ENCODE measurements at regions not wholly inside any gene's neighbourhood (a gene's known extent, or its start where the extent isn't known, plus 50 kb on each side); places are given as distances from the start of the nearest gene placed in this dataset.

GRCh38 chr9:1490341-1491232 lies 440.4 kb downstream of the DMRT2 start:
- DNase-seq (ENCODE audit: low spot score) = no peak

DNA sequence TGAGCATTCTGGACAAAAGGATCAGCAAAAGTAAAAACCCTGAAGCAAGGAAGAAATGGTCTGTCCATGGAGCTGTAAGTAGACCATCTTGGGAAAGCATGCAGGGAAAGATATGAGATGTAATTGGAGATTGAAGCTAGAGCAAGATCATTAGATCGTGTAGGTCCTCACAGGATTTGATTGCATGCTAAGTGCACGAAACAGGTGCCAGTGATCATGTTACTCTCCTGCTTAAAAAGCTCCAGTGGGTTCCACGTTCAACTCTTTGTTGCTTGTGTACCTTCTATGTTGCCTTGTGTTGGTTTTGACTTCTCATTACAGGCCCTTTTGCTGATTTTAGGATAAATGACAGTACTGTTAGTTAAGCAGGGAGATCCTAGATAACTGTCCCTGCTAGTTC lies 442.0 kb downstream of the DMRT2 start:
- DNase-seq (ENCODE audit: low spot score) = no peak

DNA sequence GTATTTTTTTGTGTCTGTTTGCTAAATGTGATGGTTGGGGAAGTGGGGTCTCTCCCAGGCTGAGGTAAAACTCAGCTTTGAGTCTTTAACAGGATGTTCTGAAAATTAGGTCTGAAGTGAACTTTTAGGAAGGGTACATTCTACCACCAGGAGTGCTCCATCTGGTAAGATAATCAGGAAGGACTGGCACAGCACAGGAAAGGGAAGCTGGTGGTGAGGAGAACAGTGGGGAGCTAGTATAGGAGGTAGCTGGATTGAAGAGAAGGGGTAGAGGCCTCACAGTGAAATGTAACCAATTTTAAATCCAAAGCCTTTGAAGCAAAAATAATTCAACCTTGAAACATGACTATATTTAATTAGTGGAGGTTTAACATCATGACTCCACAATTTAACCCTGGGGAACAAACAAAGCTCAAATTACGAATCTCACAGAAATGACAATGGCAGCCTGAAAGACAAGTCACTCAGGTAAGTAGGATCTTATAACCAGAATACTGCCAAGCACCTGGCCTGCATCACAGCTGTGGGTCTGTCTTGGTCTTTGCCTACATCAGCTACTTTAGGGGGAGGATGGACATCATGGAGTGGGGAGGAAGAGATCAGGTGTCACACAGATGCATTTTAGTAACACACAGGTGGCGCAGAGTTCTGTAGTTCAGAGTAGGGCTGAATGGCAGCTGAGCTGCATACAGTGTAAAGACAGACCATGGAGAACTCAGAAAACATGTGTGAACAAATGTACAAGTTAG lies 445.3 kb downstream of the DMRT2 start:
- no peak for DNase-seq (ENCODE audit: low spot score)

- DNase-seq (ENCODE audit: low spot score) = no peak
Measured at GRCh38 chr9:1505489-1505888, 455.3 kb downstream of the DMRT2 start.

- DNase-seq (ENCODE audit: low spot score) = no peak
Measured at GRCh38 chr9:1510712-1511111, 460.6 kb downstream of the DMRT2 start.

- DNase-seq (ENCODE audit: low spot score) = no peak
Measured at GRCh38 chr9:1513105-1513504, 462.9 kb downstream of the DMRT2 start.

GRCh38 chr9:1514250-1514649 lies 464.1 kb downstream of the DMRT2 start:
- no peak for DNase-seq (ENCODE audit: low spot score)

GRCh38 chr9:1514776-1515363 lies 464.7 kb downstream of the DMRT2 start:
- no peak for DNase-seq (ENCODE audit: low spot score)

- DNase-seq (ENCODE audit: low spot score) = no peak
Measured at GRCh38 chr9:1515557-1515956, 465.4 kb downstream of the DMRT2 start.

DNA sequence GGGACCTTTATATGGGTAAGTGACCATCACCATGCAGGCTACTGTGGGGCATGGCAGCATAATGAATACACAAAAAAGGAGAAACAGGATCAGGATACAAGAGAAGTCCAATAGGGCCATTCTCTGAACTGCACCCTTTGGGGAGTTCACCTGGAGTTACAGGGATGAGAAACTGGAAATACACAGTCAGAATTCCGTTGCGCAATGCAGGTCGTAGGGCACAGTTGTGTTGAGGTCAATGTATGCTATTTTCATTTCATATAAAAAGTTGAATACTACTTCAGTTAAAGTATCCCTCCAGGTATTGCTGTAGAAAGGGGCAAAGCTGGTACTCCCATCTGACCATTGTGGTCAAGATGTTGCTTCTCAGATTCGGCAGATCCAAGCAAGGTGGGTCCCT lies 471.4 kb downstream of the DMRT2 start:
- no peak for DNase-seq (ENCODE audit: low spot score)

DNA sequence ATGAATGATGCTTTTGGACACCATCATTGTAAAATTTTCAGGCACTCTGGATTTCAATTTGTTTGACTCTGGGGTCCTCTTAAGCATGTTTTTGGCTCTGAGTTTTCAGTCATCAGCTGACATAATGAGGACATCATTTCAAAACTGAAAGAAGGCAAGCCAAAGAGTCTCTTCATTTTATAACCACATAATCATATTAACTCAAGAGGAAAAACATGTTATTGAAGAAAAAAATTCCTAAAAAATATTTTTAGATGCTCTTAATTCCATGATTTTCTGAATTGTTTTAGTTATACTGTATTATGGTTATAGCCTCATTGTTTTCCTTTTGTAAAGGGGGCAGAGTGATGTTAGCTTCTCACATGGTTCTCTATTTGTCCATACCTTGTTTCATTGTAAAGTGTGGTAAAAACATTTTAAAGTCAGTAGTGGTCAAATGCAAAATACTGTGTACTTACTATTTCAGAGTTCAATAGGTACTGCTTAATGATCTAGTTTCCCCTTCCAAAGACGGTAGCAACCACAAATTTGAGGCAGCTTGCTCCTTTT lies 472.1 kb downstream of the DMRT2 start:
- DNase-seq (ENCODE audit: low spot score) = no peak

DNA sequence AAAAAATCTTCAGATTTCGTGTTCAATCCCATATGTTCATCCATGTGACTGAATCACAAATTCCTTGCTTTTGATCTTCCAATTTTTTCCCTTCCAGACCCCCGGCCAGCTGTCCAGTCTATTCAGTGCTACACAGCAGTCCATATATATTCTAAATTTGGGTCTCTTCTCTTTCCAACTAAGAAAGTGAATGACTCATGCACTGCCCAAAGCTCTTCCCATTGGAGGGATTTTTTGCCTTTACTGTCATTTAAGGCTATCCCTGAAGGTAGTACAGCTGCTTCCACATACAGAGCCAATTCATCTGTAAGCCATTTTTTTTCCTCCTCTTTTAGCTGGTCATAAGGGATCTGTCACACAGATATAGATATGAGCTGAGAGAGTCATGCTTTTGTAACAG lies 478.3 kb downstream of the DMRT2 start:
- DNase-seq (ENCODE audit: low spot score) = no peak

GRCh38 chr9:1530696-1531095 lies 480.5 kb downstream of the DMRT2 start:
- DNase-seq (ENCODE audit: low spot score) = no peak

DNA sequence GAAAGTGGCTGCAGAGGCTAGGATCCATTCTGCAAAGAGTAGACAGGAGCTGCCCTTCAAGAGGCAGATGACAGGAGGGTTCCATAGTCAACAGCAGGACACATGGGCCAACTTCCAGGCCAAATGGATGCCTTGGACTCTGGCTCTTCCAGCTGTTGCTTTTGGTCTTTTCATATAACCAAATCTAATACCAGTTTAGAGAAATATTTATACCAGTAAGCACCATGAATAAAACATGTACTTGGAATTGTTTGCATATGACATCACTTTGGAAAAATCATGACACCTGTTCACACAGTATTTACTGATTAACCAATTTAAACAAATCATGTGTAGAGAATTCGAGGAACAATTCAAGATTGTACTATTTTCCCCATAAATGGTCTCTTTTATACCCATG lies 481.3 kb downstream of the DMRT2 start:
- DNase-seq (ENCODE audit: low spot score) = no peak

DNA sequence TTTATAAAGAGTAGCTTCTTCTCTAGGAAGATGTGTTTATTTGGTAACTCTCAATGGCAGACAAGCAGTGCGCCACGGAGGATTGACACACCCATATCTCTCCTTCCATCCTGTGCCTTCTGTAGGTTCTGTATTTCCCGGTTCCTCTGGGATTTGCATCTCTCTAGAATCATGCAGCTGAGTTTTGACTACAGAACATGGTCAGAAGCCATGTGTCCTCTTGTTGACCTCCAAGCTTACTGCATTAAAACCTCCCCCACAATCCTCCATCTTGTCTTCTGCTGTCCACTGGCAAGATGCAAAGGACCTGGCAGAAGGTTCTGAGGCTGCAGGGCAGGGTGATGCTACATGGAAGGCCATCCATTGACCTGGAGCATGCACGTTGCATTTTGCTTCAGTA lies 482.0 kb downstream of the DMRT2 start:
- DNase-seq (ENCODE audit: low spot score) = no peak

- no peak for DNase-seq (ENCODE audit: low spot score)
Measured at GRCh38 chr9:1535051-1535450, 480.1 kb upstream of the SMARCA2 start.

GRCh38 chr9:1535599-1535998 lies 479.5 kb upstream of the SMARCA2 start:
- no peak for DNase-seq (ENCODE audit: low spot score)

DNA sequence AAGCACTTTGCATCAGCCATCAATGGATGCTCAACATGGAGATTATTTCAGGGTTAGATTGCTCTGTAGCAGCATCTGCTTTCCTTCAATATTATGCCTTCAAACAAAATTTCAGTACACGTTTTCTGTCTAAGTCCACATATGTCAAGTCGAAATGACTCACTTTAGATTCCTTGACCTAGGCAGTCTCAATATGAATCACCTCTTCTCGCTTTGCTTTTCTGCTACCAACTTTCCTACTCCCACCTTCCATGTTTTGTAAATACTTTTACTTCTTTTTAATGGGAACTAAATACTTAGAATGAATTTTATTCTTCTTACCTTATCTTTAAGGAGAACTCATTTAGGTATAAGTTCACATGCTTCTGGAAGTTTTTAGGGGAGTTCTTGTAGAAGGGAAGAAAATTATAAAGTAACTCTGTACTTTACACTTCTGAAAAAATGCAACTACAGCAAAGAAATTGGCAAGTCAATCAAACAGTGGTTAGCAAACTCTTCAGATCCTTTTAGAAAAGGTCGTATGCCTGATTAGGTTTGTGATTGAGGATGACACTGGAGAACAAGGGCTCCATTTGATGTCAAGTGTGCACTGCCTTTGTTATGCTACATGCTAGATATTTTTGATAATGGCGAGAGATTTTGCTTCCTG lies 478.5 kb upstream of the SMARCA2 start:
- DNase-seq (ENCODE audit: low spot score) = no peak

DNA sequence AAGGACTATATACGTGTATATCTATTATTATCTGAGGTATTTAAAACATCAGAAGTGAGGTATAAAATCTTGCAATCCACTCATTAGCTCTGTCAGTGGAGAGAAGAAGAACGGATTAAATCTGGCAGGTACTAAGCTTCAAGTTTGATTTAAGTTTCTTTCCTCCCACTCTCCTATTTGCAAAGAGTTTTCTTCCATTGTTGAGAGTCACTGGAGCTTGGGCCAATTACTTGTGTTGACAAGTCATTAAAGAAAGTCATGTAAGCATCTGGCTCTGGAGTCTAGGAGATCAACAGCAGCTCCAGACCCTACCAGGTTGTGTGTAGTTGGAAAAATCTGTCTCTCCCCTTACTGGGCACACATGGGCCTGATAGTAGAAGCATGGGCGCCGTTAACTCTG lies 476.8 kb upstream of the SMARCA2 start:
- DNase-seq (ENCODE audit: low spot score) = no peak

GRCh38 chr9:1539216-1539615 lies 475.9 kb upstream of the SMARCA2 start:
- DNase-seq (ENCODE audit: low spot score) = no peak

GRCh38 chr9:1550636-1551035 lies 464.5 kb upstream of the SMARCA2 start:
- no peak for DNase-seq (ENCODE audit: low spot score)
